GM18508 (cell line): ENCODE measurements at regions not wholly inside any gene's neighbourhood (a gene's known extent, or its start where the extent isn't known, plus 50 kb on each side); places are given as distances from the start of the nearest gene placed in this dataset.
"Not testable (repeated sequence)": the region's sequence is repeated elsewhere in the genome, so short reads cannot be mapped to it uniquely, and the experiment has no call there.

ENCODE experiments used
- ATAC-seq: cut with Tn5 transposase; IDR thresholded peaks from one replicate; pipeline ENCODE4 v1.9.1; 2021; ENCODE audit warnings: moderate number of reproducible peaks; ENCODE audit not compliant: insufficient read depth, unreplicated experiment

DNA sequence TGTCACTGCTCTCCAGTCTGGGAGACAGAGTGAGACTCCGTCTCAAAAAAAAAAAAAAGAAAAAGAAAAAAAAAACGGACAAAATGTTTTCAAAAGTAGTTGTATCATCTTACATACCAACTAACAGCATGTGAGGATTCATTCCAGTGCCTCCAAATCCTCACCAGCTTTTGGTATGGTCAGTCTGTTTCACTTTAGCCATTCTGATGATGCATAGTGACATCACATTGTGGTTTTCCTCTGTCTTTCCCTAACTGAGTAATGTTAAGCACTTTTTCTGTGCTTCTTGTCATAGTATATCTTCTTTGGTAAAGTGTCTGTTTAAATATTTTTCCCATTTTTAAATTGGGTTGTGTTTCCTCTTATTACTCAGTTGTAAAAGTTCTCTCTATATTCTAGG lies 251.4 kb upstream of the CTBP2 start:
- ATAC-seq, result no peak

GRCh38 chr10:125409756-125410155 lies 249.4 kb upstream of the CTBP2 start:
- ATAC-seq, result no peak

- no peak for ATAC-seq
Observed at GRCh38 chr10:125407557-125407956, 247.2 kb upstream of the CTBP2 start.

- no peak for ATAC-seq
Observed at GRCh38 chr10:125407000-125407502, 246.7 kb upstream of the CTBP2 start.

DNA sequence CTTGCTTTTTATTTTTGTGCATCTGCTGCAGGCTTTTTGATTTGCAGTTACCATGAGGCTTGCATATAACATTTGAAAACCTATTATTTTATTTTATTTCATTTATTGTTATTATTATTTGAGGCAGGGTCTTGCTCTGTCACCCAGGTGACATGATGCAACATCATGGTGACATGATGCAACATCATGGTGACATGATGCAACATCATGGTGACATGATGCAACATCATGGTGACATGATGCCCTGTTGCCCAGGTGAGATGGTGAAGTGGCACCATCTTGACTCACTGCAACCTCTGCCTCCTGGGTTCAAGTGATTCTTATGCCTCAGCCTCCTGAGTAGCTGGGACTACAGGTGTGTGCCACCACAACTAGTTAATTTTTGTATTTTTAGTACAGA lies 244.5 kb upstream of the CTBP2 start:
- ATAC-seq, result not testable (repeated sequence)

GRCh38 chr10:125401462-125401861 lies 241.1 kb upstream of the CTBP2 start:
- no peak for ATAC-seq

- ATAC-seq, result no peak
Observed at GRCh38 chr10:125399289-125399688, 238.9 kb upstream of the CTBP2 start.

- no peak for ATAC-seq
Observed at GRCh38 chr10:125398270-125398669, 237.9 kb upstream of the CTBP2 start.

- ATAC-seq, result no peak
Observed at GRCh38 chr10:125397608-125398007, 237.2 kb upstream of the CTBP2 start.

- no peak for ATAC-seq
Observed at GRCh38 chr10:125396676-125397075, 236.3 kb upstream of the CTBP2 start.

GRCh38 chr10:125392609-125393008 lies 232.2 kb upstream of the CTBP2 start:
- no peak for ATAC-seq

DNA sequence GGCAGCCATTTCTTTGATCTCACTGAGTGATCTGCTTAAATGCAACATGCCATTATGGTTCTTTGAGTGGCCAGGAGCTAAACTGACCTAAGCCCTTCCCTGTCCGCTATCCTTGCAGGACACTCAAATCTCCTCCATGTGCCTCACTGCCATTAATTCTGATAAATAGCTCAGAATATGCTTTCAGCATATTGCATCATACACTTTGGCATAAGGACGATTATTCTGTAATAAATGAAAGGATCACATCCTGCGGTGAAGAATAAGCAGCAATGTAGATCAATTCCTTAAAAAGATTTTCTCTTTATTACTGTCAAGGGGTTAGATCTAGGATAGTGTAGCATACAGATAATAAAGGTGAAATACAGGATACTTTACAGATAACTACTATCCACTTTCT lies 231.8 kb upstream of the CTBP2 start:
- ATAC-seq, result no peak

- no peak for ATAC-seq
Observed at GRCh38 chr10:125389648-125390047, 229.3 kb upstream of the CTBP2 start.

DNA sequence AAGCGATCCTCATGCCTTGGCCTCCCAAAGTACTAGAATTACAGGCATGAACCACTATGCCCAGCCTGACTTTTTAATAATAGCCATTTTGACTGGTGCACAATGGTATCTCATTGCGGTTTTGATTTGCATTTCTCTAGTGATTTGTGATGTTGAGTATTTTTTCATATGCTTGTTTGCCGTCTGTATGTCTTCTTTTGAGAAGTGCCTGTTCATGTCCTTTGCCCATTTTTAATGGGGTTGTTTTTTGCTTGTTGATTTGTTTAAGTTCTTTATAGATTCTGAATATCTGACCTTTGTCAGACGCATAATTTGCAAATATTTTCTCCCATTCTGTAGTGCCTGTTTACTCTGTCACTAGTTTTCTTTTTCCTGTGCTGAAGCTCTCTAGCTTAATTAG lies 219.2 kb upstream of the CTBP2 start:
- no peak for ATAC-seq

GRCh38 chr10:125377368-125377767 lies 217.0 kb upstream of the CTBP2 start:
- no peak for ATAC-seq

DNA sequence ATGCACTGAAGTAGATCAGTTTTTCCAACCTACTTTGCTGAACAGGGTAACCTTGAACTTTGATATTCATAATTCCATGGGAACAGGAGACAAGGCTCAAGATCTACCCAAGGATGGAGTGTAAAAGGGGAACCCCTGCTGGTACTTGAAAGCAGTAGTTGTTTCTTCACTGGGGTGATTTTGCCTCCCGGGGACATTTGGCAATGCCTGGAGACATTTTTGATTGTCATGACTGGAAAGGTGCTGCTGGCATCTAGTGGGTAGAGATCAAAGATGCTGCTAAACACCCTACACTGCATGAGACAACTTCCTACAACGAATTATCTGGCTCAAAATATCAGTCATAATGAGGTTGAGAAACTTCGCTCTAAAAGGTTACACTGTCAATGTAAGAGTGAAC lies 214.8 kb upstream of the CTBP2 start:
- ATAC-seq, result no peak

DNA sequence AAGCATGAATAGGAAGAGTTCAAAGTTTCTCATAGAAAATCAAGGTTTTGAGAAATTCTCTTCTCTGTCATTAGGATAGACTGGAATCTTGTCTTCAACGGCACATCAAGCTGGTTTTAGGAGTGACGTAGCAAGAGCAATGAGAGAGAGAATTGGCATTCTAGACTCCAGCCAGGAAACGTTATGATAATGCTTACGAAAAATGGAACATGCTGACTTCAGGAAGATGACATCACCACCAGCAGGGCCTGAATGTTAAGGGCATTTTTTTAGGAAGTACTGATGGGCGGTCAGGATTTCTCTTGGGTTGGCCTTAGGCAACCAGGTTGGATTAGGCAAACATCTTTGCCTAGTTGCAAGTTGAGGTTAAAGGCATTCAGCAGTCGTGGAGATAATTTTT lies 213.2 kb upstream of the CTBP2 start:
- ATAC-seq, result no peak

DNA sequence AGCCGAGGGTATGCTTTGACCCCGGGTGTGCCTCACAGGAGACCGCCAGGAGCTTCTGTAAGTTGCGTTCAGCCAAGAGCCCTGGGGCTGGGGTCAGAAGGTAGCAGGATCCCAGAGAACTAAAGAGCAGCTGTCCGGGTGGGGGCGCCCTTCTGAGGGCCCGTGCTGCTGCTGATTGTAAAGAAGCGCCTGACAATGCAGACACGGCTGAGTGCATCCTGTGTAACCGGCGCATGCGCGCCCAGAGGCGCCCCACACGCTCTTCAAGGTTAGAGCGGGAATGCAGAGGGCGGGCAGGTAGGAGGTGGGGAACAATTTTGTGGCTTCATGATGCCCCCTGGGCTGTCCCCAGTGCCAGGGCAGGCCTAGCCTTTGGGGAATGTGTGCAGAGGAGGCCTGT lies 210.2 kb upstream of the CTBP2 start:
- no peak for ATAC-seq

- ATAC-seq, result no peak
Observed at GRCh38 chr10:125369382-125370326, 209.3 kb upstream of the CTBP2 start.

GRCh38 chr10:125368146-125368545 lies 207.8 kb upstream of the CTBP2 start:
- no peak for ATAC-seq

GRCh38 chr10:125363791-125364190 lies 203.4 kb upstream of the CTBP2 start:
- ATAC-seq, result no peak

DNA sequence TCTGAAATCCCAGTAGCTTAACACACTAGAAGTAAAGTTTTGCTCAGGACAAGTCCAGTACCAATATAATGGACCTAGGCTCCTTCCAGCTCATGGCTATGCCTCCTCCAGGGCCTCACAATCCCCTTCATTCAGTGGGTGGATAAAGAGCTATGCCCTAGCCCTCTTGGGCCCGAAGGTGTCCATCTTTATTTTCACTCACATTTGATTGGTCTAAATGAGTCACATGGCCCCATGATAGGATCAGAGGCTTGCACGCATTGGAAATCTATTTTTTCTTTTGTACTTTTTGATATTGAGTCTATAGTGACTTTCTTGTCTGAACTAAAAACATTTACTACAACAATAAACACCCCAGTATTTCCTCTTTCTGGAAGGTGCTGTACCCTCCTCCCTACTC lies 202.6 kb upstream of the CTBP2 start:
- ATAC-seq, result no peak
